Keratinocyte (primary cell): ENCODE measurements at regions not wholly inside any gene's neighbourhood (a gene's known extent, or its start where the extent isn't known, plus 50 kb on each side); places are given as distances from the start of the nearest gene placed in this dataset.

Experiments used
- DNase-seq: peaks from one replicate; pipeline ENCODE4 v3.0.0-alpha.2; 2011; ENCODE audit warnings: low read depth, missing footprints, low spot score
- FAIRE-seq: peaks from 2 replicates; lab custom pipeline; 2011; peaks lifted over from hg19 to GRCh38; lab: Jason Lieb, UNC
- H2AFZ ChIP-seq: 2 replicates; pipeline ENCODE4 v1.6.0; 2012; ENCODE audit warnings: low read length, control low read depth, inconsistent platforms; ENCODE audit not compliant: control insufficient read depth
- H3K27ac ChIP-seq: 2 replicates; pipeline ENCODE4 v1.5.1; 2011; ENCODE audit warnings: low read length; ENCODE audit not compliant: control insufficient read depth, insufficient read depth
- H3K27me3 ChIP-seq: 3 replicates; pipeline ENCODE4 v1.6.0; 2011; ENCODE audit warnings: low read length; ENCODE audit not compliant: control insufficient read depth, insufficient read depth; ENCODE audit errors: extremely low read depth
- H3K36me3 ChIP-seq, 2 experiments: 2 replicates in 1 of 2; 3 replicates in 1 of 2; pipeline ENCODE4 v1.5.1; 2011; ENCODE audit warnings: low read length in 2 of 2, mild to moderate bottlenecking in 1 of 2; ENCODE audit not compliant: control insufficient read depth in 2 of 2, insufficient read depth in 2 of 2; ENCODE audit errors: extremely low read depth in 1 of 2
- H3K4me1 ChIP-seq: 3 replicates; pipeline ENCODE4 v1.5.1; 2011; ENCODE audit warnings: low read length; ENCODE audit not compliant: control insufficient read depth, insufficient read depth; ENCODE audit errors: extremely low read depth
- H3K4me2 ChIP-seq: 3 replicates; pipeline ENCODE4 v1.6.0; 2011; ENCODE audit warnings: low read depth, low read length; ENCODE audit not compliant: control insufficient read depth, insufficient read depth; ENCODE audit errors: extremely low read depth
- H3K4me3 ChIP-seq, 3 experiments: fragments of 200-600 bp in 1 of 3; sonication (generic) in 1 of 3; 2 replicates in 2 of 3; 3 replicates in 1 of 3; pipeline ENCODE4 v1.5.1; 2011 to 2016; ENCODE audit warnings: low read length in 3 of 3, mild to moderate bottlenecking in 3 of 3, control low read depth in 2 of 3, inconsistent platforms in 1 of 3, low read depth in 1 of 3, mixed read lengths in 1 of 3, mixed run types in 1 of 3, moderate library complexity in 1 of 3; ENCODE audit not compliant: control insufficient read depth in 2 of 3, insufficient read depth in 2 of 3; ENCODE audit errors: extremely low read depth in 1 of 3
- H3K79me2 ChIP-seq: 2 replicates; pipeline ENCODE4 v1.6.0; 2012; ENCODE audit warnings: low read length; ENCODE audit not compliant: control insufficient read depth, insufficient read depth
- H3K9ac ChIP-seq: 3 replicates; pipeline ENCODE4 v1.6.0; 2011; ENCODE audit warnings: low read length; ENCODE audit not compliant: control insufficient read depth, insufficient read depth; ENCODE audit errors: extremely low read depth
- H3K9me1 ChIP-seq: 3 replicates; pipeline ENCODE4 v1.6.0; 2011; ENCODE audit warnings: low read length; ENCODE audit not compliant: control insufficient read depth, insufficient read depth; ENCODE audit errors: extremely low read depth
- H3K9me3 ChIP-seq: 2 replicates; pipeline ENCODE4 v1.5.1; 2012; ENCODE audit warnings: low read depth, low read length; ENCODE audit not compliant: control insufficient read depth
- H4K20me1 ChIP-seq: 3 replicates; pipeline ENCODE4 v1.6.0; 2011; ENCODE audit warnings: low read length; ENCODE audit not compliant: control insufficient read depth, insufficient read depth; ENCODE audit errors: extremely low read depth
- CTCF ChIP-seq, 3 experiments: IDR thresholded peaks in 1 of 3; conservative IDR thresholded peaks in 1 of 3; optimal IDR thresholded peaks in 1 of 3; 2 replicates in 2 of 3; 3 replicates in 1 of 3; pipeline versions ENCODE3 to v1.5.1; 2011; ENCODE audit warnings: low read length in 3 of 3, mild to moderate bottlenecking in 3 of 3, moderate library complexity in 2 of 3, control low read depth in 1 of 3, inconsistent platforms in 1 of 3; ENCODE audit not compliant: insufficient read depth in 2 of 3; ENCODE audit errors: extremely low read depth in 1 of 3
- EZH2 ChIP-seq: IDR thresholded peaks from one replicate; pipeline ENCODE4 v1.6.1; 2012; ENCODE audit warnings: inconsistent platforms, mild to moderate bottlenecking, low read length, moderate library complexity
- dilution Hi-C: fragments of 300-500 bp; cut with MboI; formaldehyde crosslinking; loops from one replicate; pipeline ENCODE4 v1.7.0; 2020; ENCODE audit warnings: low sequenced_read_pairs; ENCODE audit not compliant: extremely low pct_ligation_motif_present

DNA sequence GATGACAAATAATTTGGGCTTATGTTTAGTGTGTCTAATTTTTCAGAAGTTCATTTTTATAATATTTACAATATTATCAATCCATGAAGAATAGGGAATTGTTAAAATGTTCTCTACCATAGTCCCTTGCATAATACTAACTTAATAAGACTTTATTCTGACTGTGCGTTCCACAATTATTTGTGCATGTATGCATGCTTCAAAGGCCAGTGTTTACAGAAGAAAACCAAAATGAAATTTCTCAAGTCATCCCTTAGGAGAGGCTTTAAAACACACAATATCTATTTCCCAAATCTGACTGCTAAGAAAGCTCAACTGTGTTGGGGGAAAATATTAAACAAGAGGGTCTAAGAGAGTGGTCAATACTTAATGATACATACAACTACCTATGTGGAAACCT, 226.3 kb upstream of the ANKRD50 start:
- DNase-seq, result no peak
- no peaks in the 10 kb centered on the region for H3K9me3 ChIP-seq
- no peak overlapping the region for H3K27ac ChIP-seq
- no peak overlapping the region for H2AFZ ChIP-seq
- H3K79me2 ChIP-seq, result no peaks in the 10 kb centered on the region
- no peak overlapping the region for H3K4me2 ChIP-seq
- H3K36me3 ChIP-seq, result no peaks in the 10 kb centered on the region
- TF ChIP-seq EZH2 (no peak), CTCF (optimal IDR thresholded peaks at IDR 0.05 in 1 of 3, IDR thresholded peaks at IDR 0.05 in 1 of 3, conservative IDR thresholded peaks at IDR 0.05 in 1 of 3; ENCODE audit: extremely low read depth in 1 of 3, insufficient read depth in 2 of 3, low read length in 3 of 3) (no peak)
- FAIRE-seq, result peak; percentile 23
- H3K27me3 ChIP-seq, result no peaks in the 10 kb centered on the region
- dilution Hi-C loops, result no loop called here
- H3K9ac ChIP-seq, result no peak overlapping the region
- H3K9me1 ChIP-seq, result no peaks in the 10 kb centered on the region
- H4K20me1 ChIP-seq, result no peaks in the 10 kb centered on the region
- peaks cover 23% of the 10 kb centered on the region for H3K4me1 ChIP-seq
- no peak overlapping the region for H3K4me3 ChIP-seq

GRCh38 chr4:124937993-124938392, 225.5 kb upstream of the ANKRD50 start:
- no peak overlapping the region for H2AFZ ChIP-seq
- H3K36me3 ChIP-seq, result no peaks in the 10 kb centered on the region
- H3K27me3 ChIP-seq, result no peaks in the 10 kb centered on the region
- H3K27ac ChIP-seq, result no peak overlapping the region
- H4K20me1 ChIP-seq, result no peaks in the 10 kb centered on the region
- dilution Hi-C loops, result no loop called here
- no peak overlapping the region for H3K9ac ChIP-seq
- FAIRE-seq (no peak), DNase-seq (no peak)
- no peak overlapping the region for H3K4me3 ChIP-seq
- H3K9me3 ChIP-seq, result no peaks in the 10 kb centered on the region
- H3K9me1 ChIP-seq, result no peaks in the 10 kb centered on the region
- no peak overlapping the region for H3K4me2 ChIP-seq
- peaks cover 23% of the 10 kb centered on the region for H3K4me1 ChIP-seq
- no peak for TF ChIP-seq EZH2
- no peak for TF ChIP-seq CTCF (optimal IDR thresholded peaks at IDR 0.05 in 1 of 3, IDR thresholded peaks at IDR 0.05 in 1 of 3, conservative IDR thresholded peaks at IDR 0.05 in 1 of 3; ENCODE audit: extremely low read depth in 1 of 3, insufficient read depth in 2 of 3, low read length in 3 of 3)
- H3K79me2 ChIP-seq, result no peaks in the 10 kb centered on the region
